Heart left ventricle (tissue), 16 donors: ENCODE measurements at regions not wholly inside any gene's neighbourhood (a gene's known extent, or its start where the extent isn't known, plus 50 kb on each side); places are given as distances from the start of the nearest gene placed in this dataset.

Source experiments
- ATAC-seq, 4 donors: fragments of 200-7000 bp; cut with Tn5 transposase; one replicate each; pipeline ENCODE4 v1.9.1; 2020 to 2022; ENCODE audit warnings: moderate library complexity in 4 of 4, mild to moderate bottlenecking in 3 of 4, moderate number of reproducible peaks in 1 of 4
- DNase-seq, 5 donors: peaks; one replicate each; pipeline ENCODE4 v3.0.0-alpha.2; 2020
- H3K27ac ChIP-seq, 12 donors: fragments of 200-600 bp; sonication (generic) in 4 of 12; one replicate each; pipeline versions ENCODE4 v1.5.0 to v1.8.0; 2016 to 2022; ENCODE audit warnings: mild to moderate bottlenecking in 2 of 12
- H3K27me3 ChIP-seq, 9 donors: fragments of 200-600 bp; sonication (generic) in 2 of 9; one replicate each; pipeline versions ENCODE4 v1.5.1 to v1.8.0; 2016 to 2022; ENCODE audit warnings: mild to moderate bottlenecking in 3 of 9
- H3K36me3 ChIP-seq, 9 donors: fragments of 200-600 bp; sonication (generic) in 2 of 9; one replicate each; pipeline versions ENCODE4 v1.5.0 to v1.8.0; 2018 to 2022; ENCODE audit warnings: mild to moderate bottlenecking in 2 of 9
- H3K4me1 ChIP-seq, 12 donors: fragments of 200-600 bp; sonication (generic) in 4 of 12; one replicate each; pipeline versions ENCODE4 v1.5.0 to v1.8.0; 2016 to 2022; ENCODE audit warnings: mild to moderate bottlenecking in 3 of 12
- H3K4me3 ChIP-seq, 12 donors: fragments of 200-600 bp; sonication (generic) in 4 of 12; one replicate each; pipeline versions ENCODE4 v1.5.0 to v1.8.0; 2017 to 2022; ENCODE audit warnings: mild to moderate bottlenecking in 9 of 12, moderate library complexity in 4 of 12
- H3K9me3 ChIP-seq, 12 donors: fragments of 200-600 bp; sonication (generic) in 4 of 12; one replicate each; pipeline versions ENCODE4 v1.5.0 to v1.8.0; 2016 to 2022; ENCODE audit warnings: mild to moderate bottlenecking in 1 of 12
- CTCF ChIP-seq, 12 donors: fragments of 200-600 bp; sonication (generic) in 4 of 12; IDR thresholded peaks; one replicate each; pipeline versions ENCODE4 v1.5.0 to v1.8.0; 2018 to 2022; ENCODE audit warnings: antibody characterized with exemption in 12 of 12, mild to moderate bottlenecking in 5 of 12
- POLR2A ChIP-seq, 2 donors: fragments of 450-650 bp; IDR thresholded peaks; one replicate each; pipeline ENCODE4 v1.6.1; 2017; ENCODE audit warnings: antibody characterized with exemption in 2 of 2, mild to moderate bottlenecking in 2 of 2, moderate library complexity in 2 of 2
- WGBS, 4 donors: extraction: QIAGEN DNeasy Blood & Tissue Kit in 2 of 4; methylation state at CpG; one replicate each; pipeline versions ENCODE4 v1.1.5 to v1.1.7; 2013 to 2018; 5-methylcytosine and 5-hydroxymethylcytosine counted together
- intact Hi-C, 10 donors: fragments of 100-400 bp; cut with DNase I; formaldehyde crosslinking; loops; one replicate each; pipeline versions ENCODE4 v1.11.1 to v1.14.2; 2022
- donor health status: ischemic (EF 13 %, LVEDD 7.1; RV severe dilation, severe dysfunction).
- donor health status: healthy with polysubstance abuse.
- donor health status: DM: no; HTN: yes; CAD: no.
- donor health status: DM: no; HTN: no; CAD: no.
- donor health status: ischemic (EF 25% LVEDD 6.9; RV normal size, moderate dysfunction).
- donor health status: ischemic (EF 25% LVEDD 5.7; RV mildly dilated, moderate dysfunction).
- donor health status: healthy.
- donor health status: DM: yes; HTN: yes; CAD: no.
- donor health status: ischemic (EF 35%, LVEDD 5.7; RV mildly dilated, moderate dysfunction).
- donor health status: nonischemic (EF 11% LVEDD 7.7; RV severe dilation, severe dysfunction).
- donor health status: DM: yes; HTN: yes; CAD: no.
- donor health status: PGD.
- donor health status: ischemic (EF 29% LVEDD 5.4; RV normal size, mild dysfunction).
- donor health status: nonischemic (EF 23%, LVEDD 6.1; RV moderate dilation, normal function).

- no peak overlapping the region for H3K4me3 ChIP-seq
- intact Hi-C loops: loop anchor here in 3 of 10 donors (5.0 to 10.0 kb wide), 3 partner anchors 150 to 462 kb away; no protein-coding TSS in a partner anchor
- peaks cover 0 to 9% (median 0%) of the 10 kb centered on the region in 12 donors for H3K9me3 ChIP-seq
- TF ChIP-seq CTCF (IDR thresholded peaks at IDR 0.05): peak in 5 of 12 donors; percentile 11 to 43 (median 22)
- no peak for TF ChIP-seq POLR2A (IDR thresholded peaks at IDR 0.05)
- WGBS, 4 donors: 26 to 36% (median 29%) methylated on average over 4 of the region's 4 CpGs
- ATAC-seq: peak in 2 of 4 donors; percentile 32 to 66
- H3K27ac ChIP-seq: no peak overlapping the region
- DNase-seq: no peak
- no peaks in the 10 kb centered on the region for H3K27me3 ChIP-seq
- peaks cover 0 to 10% (median 5%) of the 10 kb centered on the region in 12 donors for H3K4me1 ChIP-seq
- H3K36me3 ChIP-seq: no peaks in the 10 kb centered on the region
Observed at GRCh38 chr5:159525117-159525516, 194.8 kb upstream of the IL12B start.

GRCh38 chr5:159527546-159528254 lies 197.4 kb upstream of the IL12B start:
- Histone ChIP-seq H3K36me3 (no peaks in the 10 kb centered on the region), H3K27me3 (no peaks in the 10 kb centered on the region), H3K4me3 (no peak overlapping the region), H3K4me1 (peaks cover 0 to 10% (median 5%) of the 10 kb centered on the region in 12 donors), H3K9me3 (peaks cover 0 to 9% (median 0%) of the 10 kb centered on the region in 12 donors), H3K27ac (no peak overlapping the region)
- 70 to 82% (median 72%) methylated on average over 4 of the region's 4 CpGs for WGBS, 4 donors
- DNase-seq: no peak
- intact Hi-C loops: loop anchor here in 3 of 10 donors (5.0 to 10.0 kb wide), 3 partner anchors 147 to 460 kb away; no protein-coding TSS in a partner anchor
- no peak for ATAC-seq
- TF ChIP-seq POLR2A (IDR thresholded peaks at IDR 0.05) (no peak), CTCF (IDR thresholded peaks at IDR 0.05) (no peak)

- no peaks in the 10 kb centered on the region for H3K27me3 ChIP-seq
- H3K4me3 ChIP-seq: no peak overlapping the region
- intact Hi-C loops: loop anchor here in 1 of 10 donors (5.0 kb wide), 1 partner anchor 386 kb away; the partner anchor contains the start of gene ADRA1B
- H3K9me3 ChIP-seq: peaks cover 0 to 9% (median 0%) of the 10 kb centered on the region in 12 donors
- no peaks in the 10 kb centered on the region for H3K4me1 ChIP-seq
- DNase-seq (no peak), ATAC-seq (no peak)
- no peaks in the 10 kb centered on the region for H3K36me3 ChIP-seq
- no peak overlapping the region for H3K27ac ChIP-seq
- TF ChIP-seq POLR2A (IDR thresholded peaks at IDR 0.05): no peak
- peak in 3 of 12 donors; percentile 26 to 37 (median 32) for TF ChIP-seq CTCF (IDR thresholded peaks at IDR 0.05)
Observed at GRCh38 chr5:159531554-159532105, 201.3 kb upstream of the IL12B start.

GRCh38 chr5:159533197-159533596 lies 202.9 kb upstream of the IL12B start:
- Histone ChIP-seq H3K4me3 (no peak overlapping the region), H3K4me1 (no peaks in the 10 kb centered on the region), H3K36me3 (no peaks in the 10 kb centered on the region), H3K27me3 (no peaks in the 10 kb centered on the region), H3K9me3 (peaks cover 0 to 9% (median 0%) of the 10 kb centered on the region in 12 donors), H3K27ac (no peak overlapping the region)
- WGBS, 4 donors: 81 to 90% (median 82%) methylated on average over 6 of the region's 6 CpGs
- no peak for TF ChIP-seq POLR2A (IDR thresholded peaks at IDR 0.05)
- TF ChIP-seq CTCF (IDR thresholded peaks at IDR 0.05): no peak
- ATAC-seq (no peak), DNase-seq (no peak)
- intact Hi-C loops: loop anchor here in 1 of 10 donors (5.0 kb wide), 1 partner anchor 384 kb away; the partner anchor contains the start of gene ADRA1B
